ENCODE measurements at regions not wholly inside any gene's neighbourhood (a gene's known extent, or its start where the extent isn't known, plus 50 kb on each side); places are given as distances from the start of the nearest gene placed in this dataset.

GRCh38 chr17:73800893-73801292 lies 156.6 kb upstream of the SDK2 start:
- Histone ChIP-seq H3K4me3 (no peak overlapping the region), H2AFZ (replicated peaks) (no peak overlapping the region), H3K4me1 (peaks cover 18% of the 10 kb centered on the region), H3K9me3 (ENCODE audit: low read depth) (no peaks in the 10 kb centered on the region), H3K36me3 (no peaks in the 10 kb centered on the region), H3K27ac (no peak overlapping the region), H3K4me2 (no peak overlapping the region), H4K20me1 (ENCODE audit: low read depth) (no peaks in the 10 kb centered on the region), H3K9ac (no peak overlapping the region), H3F3A (ENCODE audit: low read depth) (no peaks in the 10 kb centered on the region), H3K27me3 (no peaks in the 10 kb centered on the region), H3K79me2 (ENCODE audit: low read depth) (no peaks in the 10 kb centered on the region)
- Mint-ChIP-seq H3K27me3 (ENCODE audit: insufficient read depth, low read depth) (peaks cover 4% of the 10 kb centered on the region), H3K4me3 (no peak overlapping the region), H3K36me3 (no peaks in the 10 kb centered on the region), H3K9me3 (peaks cover 6% of the 10 kb centered on the region), H3K27ac (no peak overlapping the region), H3K4me1 (peaks cover 18% of the 10 kb centered on the region)
- TF ChIP-seq EZH2 (IDR thresholded peaks at IDR 0.05) (no peak), EZH2phosphoT487 (IDR thresholded peaks at IDR 0.05) (no peak), CTCF (IDR thresholded peaks at IDR 0.05) (no peak)
- no peak for DNase-seq (ENCODE audit: low spot score)

GRCh38 chr17:73801455-73802100 lies 157.3 kb upstream of the SDK2 start:
- Mint-ChIP-seq H3K9me3 (peaks cover 9% of the 10 kb centered on the region), H3K4me1 (peaks cover 18% of the 10 kb centered on the region), H3K27ac (no peak overlapping the region), H3K36me3 (no peaks in the 10 kb centered on the region), H3K4me3 (no peak overlapping the region), H3K27me3 (ENCODE audit: insufficient read depth, low read depth) (peaks cover 2% of the 10 kb centered on the region)
- no peaks in the 10 kb centered on the region for H3K36me3 ChIP-seq
- H2AFZ ChIP-seq (replicated peaks), result no peak overlapping the region
- H3K9ac ChIP-seq, result no peak overlapping the region
- H3K4me1 ChIP-seq, result peaks cover 18% of the 10 kb centered on the region
- no peaks in the 10 kb centered on the region for H3K9me3 ChIP-seq (ENCODE audit: low read depth)
- TF ChIP-seq CTCF (IDR thresholded peaks at IDR 0.05) (no peak), EZH2 (IDR thresholded peaks at IDR 0.05) (no peak), EZH2phosphoT487 (IDR thresholded peaks at IDR 0.05) (no peak)
- H3K79me2 ChIP-seq (ENCODE audit: low read depth), result no peaks in the 10 kb centered on the region
- H3K27ac ChIP-seq, result no peak overlapping the region
- no peak overlapping the region for H3K4me2 ChIP-seq
- H3K4me3 ChIP-seq, result no peak overlapping the region
- no peaks in the 10 kb centered on the region for H4K20me1 ChIP-seq (ENCODE audit: low read depth)
- H3K27me3 ChIP-seq, result no peaks in the 10 kb centered on the region
- no peak for DNase-seq (ENCODE audit: low spot score)
- H3F3A ChIP-seq (ENCODE audit: low read depth), result no peaks in the 10 kb centered on the region

DNA sequence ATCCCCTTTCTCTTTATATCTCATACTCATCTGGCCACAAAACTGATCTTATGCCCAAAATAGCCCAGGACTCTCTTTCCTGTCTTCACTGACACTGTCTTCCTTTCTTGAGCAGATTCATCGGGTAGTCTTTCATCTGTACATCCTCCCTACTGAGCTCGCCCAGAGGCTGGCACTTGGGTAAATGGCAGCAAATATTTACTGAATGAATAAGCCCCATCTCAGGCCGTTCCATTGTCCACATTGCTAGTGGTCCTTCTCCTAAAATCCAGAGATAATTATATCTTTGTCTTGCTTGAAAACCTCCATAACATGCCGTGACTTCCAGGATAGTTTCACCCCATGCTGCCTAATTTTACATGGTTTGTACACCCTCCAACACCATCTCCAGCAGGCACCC lies 158.1 kb upstream of the SDK2 start:
- Mint-ChIP-seq H3K27me3 (ENCODE audit: insufficient read depth, low read depth) (peaks cover 2% of the 10 kb centered on the region), H3K9me3 (peaks cover 14% of the 10 kb centered on the region), H3K36me3 (no peaks in the 10 kb centered on the region), H3K4me1 (peaks cover 18% of the 10 kb centered on the region), H3K4me3 (no peak overlapping the region), H3K27ac (no peak overlapping the region)
- Histone ChIP-seq H3K27ac (no peak overlapping the region), H3K4me2 (no peak overlapping the region), H2AFZ (replicated peaks) (no peak overlapping the region), H3F3A (ENCODE audit: low read depth) (no peaks in the 10 kb centered on the region), H3K79me2 (ENCODE audit: low read depth) (no peaks in the 10 kb centered on the region), H3K4me1 (peaks cover 18% of the 10 kb centered on the region), H4K20me1 (ENCODE audit: low read depth) (no peaks in the 10 kb centered on the region), H3K4me3 (no peak overlapping the region), H3K36me3 (no peaks in the 10 kb centered on the region), H3K9ac (no peak overlapping the region), H3K9me3 (ENCODE audit: low read depth) (no peaks in the 10 kb centered on the region), H3K27me3 (no peaks in the 10 kb centered on the region)
- no peak for DNase-seq (ENCODE audit: low spot score)
- TF ChIP-seq EZH2 (IDR thresholded peaks at IDR 0.05), result no peak
- no peak for TF ChIP-seq CTCF (IDR thresholded peaks at IDR 0.05)

All from neural progenitor cell (in vitro differentiated cells).